SK-N-SH (cell line): ENCODE measurements at regions not wholly inside any gene's neighbourhood (a gene's known extent, or its start where the extent isn't known, plus 50 kb on each side); places are given as distances from the start of the nearest gene placed in this dataset.

Source experiments
- CTCF ChIA-PET: fragments of 300-600, 350-600 bp; formaldehyde crosslinking; extraction: SDS; loops from one replicate; lab custom pipeline; 2021; lab: Yijun Ruan, JAX
- POLR2A ChIA-PET: fragments of 350-600 bp; sonication (Branson Sonifier 250); formaldehyde crosslinking; extraction: SDS; loops from one replicate; lab custom pipeline; 2020; ENCODE audit warnings: antibody characterized with exemption, inconsistent platforms; lab: Yijun Ruan, JAX
- DNase-seq: peaks from one replicate; pipeline ENCODE4 v3.0.0; 2012
- H2AFZ ChIP-seq: fragments of 200-600 bp; sonication (generic); 2 replicates; pipeline ENCODE4 v1.8.1; 2016; ENCODE audit warnings: antibody characterized with exemption, mild to moderate bottlenecking, low read depth
- H3F3A ChIP-seq: fragments of 200-600 bp; sonication (generic); replicated peaks from 2 replicates; pipeline ENCODE3; 2016; ENCODE audit warnings: antibody characterized with exemption, mild to moderate bottlenecking; ENCODE audit not compliant: insufficient read depth
- H3K27ac ChIP-seq, 2 experiments: fragments of 200-500 bp in 1 of 2; fragments of 200-600 bp in 1 of 2; sonication (Bioruptor generic) in 1 of 2; sonication (generic), shearing (Covaris generic) in 1 of 2; 2 replicates each; pipeline versions ENCODE4 v1.5.1 to v1.6.1; 2014 to 2016; ENCODE audit warnings: low read depth in 2 of 2, inconsistent platforms in 1 of 2, low read length in 1 of 2, mild to moderate bottlenecking in 1 of 2, mixed read lengths in 1 of 2
- H3K27me3 ChIP-seq: fragments of 200-600 bp; sonication (generic), shearing (Covaris generic); 2 replicates; pipeline ENCODE4 v1.6.1; 2016; ENCODE audit warnings: mixed run types; ENCODE audit not compliant: insufficient read depth
- H3K36me3 ChIP-seq, 2 experiments: fragments of 200-500 bp in 1 of 2; fragments of 200-600 bp in 1 of 2; sonication (Bioruptor generic) in 1 of 2; sonication (generic) in 1 of 2; replicated peaks in 1 of 2; 2 replicates each; pipeline versions ENCODE3 to v1.5.1; 2014 to 2016; ENCODE audit warnings: low read length in 1 of 2, mild to moderate bottlenecking in 1 of 2; ENCODE audit not compliant: insufficient read depth in 2 of 2, control insufficient read depth in 1 of 2
- H3K4me1 ChIP-seq, 2 experiments: fragments of 200-500 bp in 1 of 2; fragments of 200-600 bp in 1 of 2; sonication (Bioruptor generic) in 1 of 2; sonication (generic), shearing (Covaris generic) in 1 of 2; 2 replicates each; pipeline versions ENCODE4 v1.5.1 to v1.6.1; 2014 to 2016; ENCODE audit warnings: low read depth in 1 of 2, low read length in 1 of 2, mixed run types in 1 of 2; ENCODE audit not compliant: insufficient read depth in 2 of 2, control insufficient read depth in 1 of 2
- H3K4me2 ChIP-seq: fragments of 200-600 bp; sonication (generic), shearing (Covaris generic); 2 replicates; pipeline ENCODE4 v1.6.1; 2017; ENCODE audit warnings: mixed run types
- H3K4me3 ChIP-seq, 2 experiments: fragments of 200-500 bp in 1 of 2; fragments of 200-600 bp in 1 of 2; sonication (Bioruptor generic) in 1 of 2; sonication (generic), shearing (Covaris generic) in 1 of 2; 2 replicates each; pipeline versions ENCODE4 v1.5.1 to v1.8.1; 2014 to 2016; ENCODE audit warnings: low read depth in 2 of 2, inconsistent platforms in 1 of 2, low read length in 1 of 2, mild to moderate bottlenecking in 1 of 2, mixed read lengths in 1 of 2, moderate library complexity in 1 of 2
- H3K79me2 ChIP-seq: fragments of 200-600 bp; sonication (generic); 2 replicates; pipeline ENCODE4 v1.8.1; 2017; ENCODE audit warnings: mild to moderate bottlenecking; ENCODE audit not compliant: insufficient read depth
- H3K9ac ChIP-seq: fragments of 200-600 bp; sonication (generic); 2 replicates; pipeline ENCODE4 v1.6.1; 2017; ENCODE audit warnings: mixed run types
- H3K9me2 ChIP-seq: fragments of 200-600 bp; sonication (generic); 2 replicates; pipeline ENCODE4 v1.6.1; 2017; ENCODE audit warnings: mixed run types
- H3K9me3 ChIP-seq: fragments of 200-600 bp; sonication (generic); 2 replicates; pipeline ENCODE4 v1.6.1; 2017; ENCODE audit warnings: mixed run types, mild to moderate bottlenecking, moderate library complexity
- H4K20me1 ChIP-seq: fragments of 200-600 bp; sonication (generic); 2 replicates; pipeline ENCODE4 v1.6.1; 2017; ENCODE audit warnings: mild to moderate bottlenecking, mixed run types; ENCODE audit not compliant: insufficient read depth
- CHD2 ChIP-seq: fragments of 150-350 bp; IDR thresholded peaks from 2 replicates; pipeline ENCODE4 v1.6.1; 2018; ENCODE audit warnings: low read length; ENCODE audit not compliant: partially characterized antibody
- FOXJ3 ChIP-seq: sonication (generic); formaldehyde crosslinking; IDR thresholded peaks from 2 replicates; pipeline ENCODE4 v1.5.1; 2020; ENCODE audit warnings: mild to moderate bottlenecking, missing genetic modification reagents
- GABPA ChIP-seq: IDR thresholded peaks from 2 replicates; pipeline ENCODE4 v1.4.0; 2012; ENCODE audit warnings: low read depth, mild to moderate bottlenecking
- GATA2 ChIP-seq: sonication (generic); formaldehyde crosslinking; IDR thresholded peaks from 2 replicates; pipeline ENCODE4 v1.5.0; 2020; ENCODE audit warnings: mild to moderate bottlenecking, missing genetic modification reagents
- JUND ChIP-seq: IDR thresholded peaks from 2 replicates; pipeline ENCODE4 v1.4.0; 2012
- MXI1 ChIP-seq: IDR thresholded peaks from 2 replicates; pipeline ENCODE4 v1.6.1; 2012; ENCODE audit warnings: mild to moderate bottlenecking, low read depth, low read length, improper control_type of control experiment
- POLR2AphosphoS5 ChIP-seq: IDR thresholded peaks from 2 replicates; pipeline ENCODE4 v1.6.1; 2012; ENCODE audit warnings: low read depth, low read length
- RFX5 ChIP-seq: IDR thresholded peaks from 2 replicates; pipeline ENCODE4 v1.6.1; 2012; ENCODE audit warnings: mild to moderate bottlenecking, improper control_type of control experiment, low read length
- RXRA ChIP-seq: IDR thresholded peaks from 2 replicates; pipeline ENCODE4 v1.4.0; 2012; ENCODE audit warnings: low read depth, mild to moderate bottlenecking, borderline replicate concordance
- SMC3 ChIP-seq: IDR thresholded peaks from 2 replicates; pipeline ENCODE4 v1.6.1; 2012; ENCODE audit warnings: low read depth, low read length, improper control_type of control experiment
- TCF12 ChIP-seq: IDR thresholded peaks from 2 replicates; pipeline ENCODE4 v1.4.0; 2012
- WGBS: methylation state at CpG from one replicate; pipeline ENCODE4 v1.1.6; 2017; ENCODE audit warnings: low lambda C conversion rate; 5-methylcytosine and 5-hydroxymethylcytosine counted together
- TF ChIP-seq, protein P1 (sequence below): fragments of 200-600 bp; sonication (generic); IDR thresholded peaks from 2 replicates; pipeline ENCODE4 v1.6.1; 2017; ENCODE audit warnings: antibody characterized with exemption, mild to moderate bottlenecking, moderate library complexity
- TF ChIP-seq, protein P2 (sequence below): IDR thresholded peaks from 2 replicates; pipeline ENCODE4 v1.6.1; 2012; ENCODE audit warnings: mild to moderate bottlenecking, low read depth, low read length, moderate library complexity

DNA sequence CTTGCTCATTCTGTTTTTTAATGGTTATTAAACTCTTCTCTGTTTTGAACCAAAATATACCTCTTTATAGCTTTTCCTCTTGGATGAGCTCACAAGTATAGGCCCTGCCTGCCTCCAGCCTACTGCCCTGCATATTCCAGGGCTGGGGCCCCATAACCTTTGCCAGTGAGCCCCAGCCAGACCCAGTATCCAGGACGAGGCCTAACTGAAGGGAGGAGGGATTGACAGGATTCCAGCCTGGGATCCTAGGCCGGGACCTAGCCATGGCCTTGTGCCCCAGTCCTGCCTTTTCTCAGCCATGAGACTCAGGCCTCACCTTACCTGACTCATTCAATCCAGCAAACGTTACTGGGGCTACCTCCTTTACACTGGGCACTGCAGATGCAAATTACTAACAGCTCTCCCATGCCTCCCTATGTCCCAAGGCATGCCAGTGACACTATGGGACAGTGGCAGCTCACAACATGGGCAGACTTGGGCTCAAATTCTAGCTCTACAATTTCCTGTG lies 159.2 kb downstream of the DDX1 start:
- Histone ChIP-seq H4K20me1 (no peaks in the 10 kb centered on the region), H3K4me1 (peaks cover 0 to 3% of the 10 kb centered on the region in 2 experiments; a peak in 1 of 4 replicates), H3K27me3 (no peaks in the 10 kb centered on the region), H3K4me2 (no peak overlapping the region), H3K9ac (no peak overlapping the region), H3K36me3 (no peaks in the 10 kb centered on the region), H3K9me3 (no peaks in the 10 kb centered on the region), H3F3A (no peaks in the 10 kb centered on the region), H3K79me2 (no peaks in the 10 kb centered on the region), H3K9me2 (no peaks in the 10 kb centered on the region), H3K4me3 (no peak overlapping the region), H2AFZ (no peak overlapping the region), H3K27ac (no peak overlapping the region)
- no peak for TF ChIP-seq SMC3
- no peak for TF ChIP-seq POLR2AphosphoS5
- TF ChIP-seq JUND, result no peak
- TF ChIP-seq TCF12, result no peak
- TF ChIP-seq RXRA, result no peak
- TF ChIP-seq, protein P1, sequence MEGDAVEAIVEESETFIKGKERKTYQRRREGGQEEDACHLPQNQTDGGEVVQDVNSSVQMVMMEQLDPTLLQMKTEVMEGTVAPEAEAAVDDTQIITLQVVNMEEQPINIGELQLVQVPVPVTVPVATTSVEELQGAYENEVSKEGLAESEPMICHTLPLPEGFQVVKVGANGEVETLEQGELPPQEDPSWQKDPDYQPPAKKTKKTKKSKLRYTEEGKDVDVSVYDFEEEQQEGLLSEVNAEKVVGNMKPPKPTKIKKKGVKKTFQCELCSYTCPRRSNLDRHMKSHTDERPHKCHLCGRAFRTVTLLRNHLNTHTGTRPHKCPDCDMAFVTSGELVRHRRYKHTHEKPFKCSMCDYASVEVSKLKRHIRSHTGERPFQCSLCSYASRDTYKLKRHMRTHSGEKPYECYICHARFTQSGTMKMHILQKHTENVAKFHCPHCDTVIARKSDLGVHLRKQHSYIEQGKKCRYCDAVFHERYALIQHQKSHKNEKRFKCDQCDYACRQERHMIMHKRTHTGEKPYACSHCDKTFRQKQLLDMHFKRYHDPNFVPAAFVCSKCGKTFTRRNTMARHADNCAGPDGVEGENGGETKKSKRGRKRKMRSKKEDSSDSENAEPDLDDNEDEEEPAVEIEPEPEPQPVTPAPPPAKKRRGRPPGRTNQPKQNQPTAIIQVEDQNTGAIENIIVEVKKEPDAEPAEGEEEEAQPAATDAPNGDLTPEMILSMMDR, result no peak
- TF ChIP-seq, protein P2, sequence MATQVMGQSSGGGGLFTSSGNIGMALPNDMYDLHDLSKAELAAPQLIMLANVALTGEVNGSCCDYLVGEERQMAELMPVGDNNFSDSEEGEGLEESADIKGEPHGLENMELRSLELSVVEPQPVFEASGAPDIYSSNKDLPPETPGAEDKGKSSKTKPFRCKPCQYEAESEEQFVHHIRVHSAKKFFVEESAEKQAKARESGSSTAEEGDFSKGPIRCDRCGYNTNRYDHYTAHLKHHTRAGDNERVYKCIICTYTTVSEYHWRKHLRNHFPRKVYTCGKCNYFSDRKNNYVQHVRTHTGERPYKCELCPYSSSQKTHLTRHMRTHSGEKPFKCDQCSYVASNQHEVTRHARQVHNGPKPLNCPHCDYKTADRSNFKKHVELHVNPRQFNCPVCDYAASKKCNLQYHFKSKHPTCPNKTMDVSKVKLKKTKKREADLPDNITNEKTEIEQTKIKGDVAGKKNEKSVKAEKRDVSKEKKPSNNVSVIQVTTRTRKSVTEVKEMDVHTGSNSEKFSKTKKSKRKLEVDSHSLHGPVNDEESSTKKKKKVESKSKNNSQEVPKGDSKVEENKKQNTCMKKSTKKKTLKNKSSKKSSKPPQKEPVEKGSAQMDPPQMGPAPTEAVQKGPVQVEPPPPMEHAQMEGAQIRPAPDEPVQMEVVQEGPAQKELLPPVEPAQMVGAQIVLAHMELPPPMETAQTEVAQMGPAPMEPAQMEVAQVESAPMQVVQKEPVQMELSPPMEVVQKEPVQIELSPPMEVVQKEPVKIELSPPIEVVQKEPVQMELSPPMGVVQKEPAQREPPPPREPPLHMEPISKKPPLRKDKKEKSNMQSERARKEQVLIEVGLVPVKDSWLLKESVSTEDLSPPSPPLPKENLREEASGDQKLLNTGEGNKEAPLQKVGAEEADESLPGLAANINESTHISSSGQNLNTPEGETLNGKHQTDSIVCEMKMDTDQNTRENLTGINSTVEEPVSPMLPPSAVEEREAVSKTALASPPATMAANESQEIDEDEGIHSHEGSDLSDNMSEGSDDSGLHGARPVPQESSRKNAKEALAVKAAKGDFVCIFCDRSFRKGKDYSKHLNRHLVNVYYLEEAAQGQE, result no peak
- TF ChIP-seq GABPA, result no peak
- DNase-seq, result no peak
- WGBS, result 18% methylated on average over 3 of the region's 3 CpGs
- ChIA-PET CTCF (interaction anchor here (1.1 to 2.7 kb wide), 3 partner anchors 15 to 114 kb away, joined by 3 to 8 read pairs (median 3); no protein-coding TSS in a partner anchor), POLR2A (no interaction called here)

DNA sequence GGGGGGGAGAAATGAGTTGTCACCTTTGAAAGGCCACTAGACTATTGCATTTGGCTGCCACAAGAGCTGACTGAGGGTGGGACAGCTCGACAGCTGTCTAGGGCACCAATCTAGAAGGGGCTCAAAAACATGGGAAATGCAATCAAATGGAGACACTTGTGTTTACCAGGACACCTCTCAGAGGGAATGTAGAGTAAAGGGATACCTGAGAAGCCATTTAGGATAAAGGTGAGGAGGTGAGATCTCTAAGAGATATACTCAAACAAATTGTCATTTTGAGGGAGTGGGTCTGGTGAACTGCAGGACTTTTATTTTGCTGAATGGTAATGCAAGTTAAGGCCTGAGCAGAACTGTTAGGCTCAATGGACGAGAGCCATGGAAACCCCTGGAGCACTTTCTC lies 159.8 kb downstream of the DDX1 start:
- DNase-seq, result no peak
- no peaks in the 10 kb centered on the region for H3K79me2 ChIP-seq
- H3K9me2 ChIP-seq, result no peaks in the 10 kb centered on the region
- H3K4me2 ChIP-seq, result no peak overlapping the region
- no peaks in the 10 kb centered on the region for H3K9me3 ChIP-seq
- no peaks in the 10 kb centered on the region for H3K36me3 ChIP-seq
- H3F3A ChIP-seq, result no peaks in the 10 kb centered on the region
- no peaks in the 10 kb centered on the region; a peak in 1 of 4 replicates for H3K4me1 ChIP-seq
- H3K9ac ChIP-seq, result no peak overlapping the region
- CTCF ChIA-PET, result interaction anchor here (1.1 kb wide), 1 partner anchor 24 kb away, joined by 3 read pairs; no protein-coding TSS in a partner anchor
- POLR2A ChIA-PET, result no interaction called here
- H3K27ac ChIP-seq, result no peak overlapping the region
- H3K27me3 ChIP-seq, result no peaks in the 10 kb centered on the region
- 9% methylated on average over 2 of the region's 2 CpGs for WGBS
- no peaks in the 10 kb centered on the region for H4K20me1 ChIP-seq
- H2AFZ ChIP-seq, result no peak overlapping the region
- H3K4me3 ChIP-seq, result no peak overlapping the region
- no peak for TF ChIP-seq MXI1
- no peak for TF ChIP-seq CHD2
- no peak for TF ChIP-seq RFX5
- TF ChIP-seq FOXJ3, result no peak
- no peak for TF ChIP-seq GATA2 (CRISPR knock-in tag)
